VCaP (cell line): ENCODE measurements at regions not wholly inside any gene's neighbourhood (a gene's known extent, or its start where the extent isn't known, plus 50 kb on each side); places are given as distances from the start of the nearest gene placed in this dataset.
"Not testable (repeated sequence)": the region's sequence is repeated elsewhere in the genome, so short reads cannot be mapped to it uniquely, and the experiment has no call there.

Experiments
- H3K27ac ChIP-seq: fragments of 450-650 bp; 2 replicates; pipeline ENCODE4 v1.5.1; 2017
- CTCF ChIP-seq: fragments of 450-650 bp; conservative IDR thresholded peaks from 2 replicates; pipeline ENCODE4 v1.5.1; 2017; ENCODE audit warnings: mild to moderate bottlenecking, moderate library complexity

GRCh38 chr11:82045748-82046457 is 687.8 kb downstream of the FAM181B start:
- no peak for TF ChIP-seq CTCF
- H3K27ac ChIP-seq = no peak overlapping the region

- no peak for TF ChIP-seq CTCF
- H3K27ac ChIP-seq = no peak overlapping the region
These were observed 690.3 kb downstream of the FAM181B start for GRCh38 chr11:82043316-82043715.

GRCh38 chr11:82041764-82042163 is 691.9 kb downstream of the FAM181B start:
- H3K27ac ChIP-seq = no peak overlapping the region
- TF ChIP-seq CTCF = no peak

- H3K27ac ChIP-seq = no peak overlapping the region
- peak; percentile 37; the same call in 1 of the 2 replicates for TF ChIP-seq CTCF
These were observed 695.5 kb downstream of the FAM181B start for GRCh38 chr11:82038154-82038553.

- no peak for TF ChIP-seq CTCF
- H3K27ac ChIP-seq = no peak overlapping the region
These were observed 699.1 kb downstream of the FAM181B start for GRCh38 chr11:82034527-82034926.

- H3K27ac ChIP-seq = not testable (repeated sequence)
These were observed 706.3 kb downstream of the FAM181B start for GRCh38 chr11:82027335-82027734.

- TF ChIP-seq CTCF = no peak
- H3K27ac ChIP-seq = no peak overlapping the region
These were observed 708.9 kb downstream of the FAM181B start for GRCh38 chr11:82024760-82025159.

- no peak overlapping the region for H3K27ac ChIP-seq
- no peak for TF ChIP-seq CTCF
These were observed 721.4 kb downstream of the FAM181B start for GRCh38 chr11:82012276-82012675.
